ENCODE measurements at regions not wholly inside any gene's neighbourhood (a gene's known extent, or its start where the extent isn't known, plus 50 kb on each side); places are given as distances from the start of the nearest gene placed in this dataset.

DNA sequence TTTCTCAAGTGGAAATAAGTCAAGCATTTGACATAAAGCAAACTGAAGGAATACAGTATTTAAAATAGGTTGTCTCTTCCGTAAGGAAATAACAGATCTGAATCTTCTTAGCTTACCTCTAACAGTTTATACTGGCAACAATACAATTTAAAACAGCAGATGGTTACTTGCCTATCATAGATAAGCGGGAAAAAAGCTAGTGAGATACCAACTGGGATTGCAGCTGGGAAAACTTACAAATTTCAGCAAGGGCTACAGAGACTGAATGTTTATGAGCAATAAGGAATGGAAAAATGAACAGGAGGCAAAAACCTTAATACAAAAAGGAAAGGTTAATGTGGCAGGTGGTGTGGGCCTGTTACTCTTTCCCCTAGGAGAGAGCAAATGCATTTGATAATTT, 220.0 kb downstream of the RASSF9 start:
- no peak overlapping the region for H3K27ac ChIP-seq
- WGBS, 4 donors: 62 to 82% (median 72%) methylated on average over 2 of the region's 2 CpGs
- ATAC-seq (no peak), DNase-seq (no peak)
- H3K27me3 ChIP-seq: no peaks in the 10 kb centered on the region
- TF ChIP-seq, protein P1, sequence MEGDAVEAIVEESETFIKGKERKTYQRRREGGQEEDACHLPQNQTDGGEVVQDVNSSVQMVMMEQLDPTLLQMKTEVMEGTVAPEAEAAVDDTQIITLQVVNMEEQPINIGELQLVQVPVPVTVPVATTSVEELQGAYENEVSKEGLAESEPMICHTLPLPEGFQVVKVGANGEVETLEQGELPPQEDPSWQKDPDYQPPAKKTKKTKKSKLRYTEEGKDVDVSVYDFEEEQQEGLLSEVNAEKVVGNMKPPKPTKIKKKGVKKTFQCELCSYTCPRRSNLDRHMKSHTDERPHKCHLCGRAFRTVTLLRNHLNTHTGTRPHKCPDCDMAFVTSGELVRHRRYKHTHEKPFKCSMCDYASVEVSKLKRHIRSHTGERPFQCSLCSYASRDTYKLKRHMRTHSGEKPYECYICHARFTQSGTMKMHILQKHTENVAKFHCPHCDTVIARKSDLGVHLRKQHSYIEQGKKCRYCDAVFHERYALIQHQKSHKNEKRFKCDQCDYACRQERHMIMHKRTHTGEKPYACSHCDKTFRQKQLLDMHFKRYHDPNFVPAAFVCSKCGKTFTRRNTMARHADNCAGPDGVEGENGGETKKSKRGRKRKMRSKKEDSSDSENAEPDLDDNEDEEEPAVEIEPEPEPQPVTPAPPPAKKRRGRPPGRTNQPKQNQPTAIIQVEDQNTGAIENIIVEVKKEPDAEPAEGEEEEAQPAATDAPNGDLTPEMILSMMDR (IDR thresholded peaks at IDR 0.05): no peak
- TF ChIP-seq POLR2A (IDR thresholded peaks at IDR 0.05): no peak
- intact Hi-C loops (cut with DNase I): loop anchor here in 1 of 10 donors (10.0 kb wide), 1 partner anchor 109 kb away; no protein-coding TSS in a partner anchor
- no peaks in the 10 kb centered on the region for H3K4me1 ChIP-seq
- H3K36me3 ChIP-seq: no peaks in the 10 kb centered on the region
- H3K9me3 ChIP-seq: peaks cover 0 to 12% (median 0%) of the 10 kb centered on the region in 12 donors
- no peak overlapping the region for H3K4me3 ChIP-seq

DNA sequence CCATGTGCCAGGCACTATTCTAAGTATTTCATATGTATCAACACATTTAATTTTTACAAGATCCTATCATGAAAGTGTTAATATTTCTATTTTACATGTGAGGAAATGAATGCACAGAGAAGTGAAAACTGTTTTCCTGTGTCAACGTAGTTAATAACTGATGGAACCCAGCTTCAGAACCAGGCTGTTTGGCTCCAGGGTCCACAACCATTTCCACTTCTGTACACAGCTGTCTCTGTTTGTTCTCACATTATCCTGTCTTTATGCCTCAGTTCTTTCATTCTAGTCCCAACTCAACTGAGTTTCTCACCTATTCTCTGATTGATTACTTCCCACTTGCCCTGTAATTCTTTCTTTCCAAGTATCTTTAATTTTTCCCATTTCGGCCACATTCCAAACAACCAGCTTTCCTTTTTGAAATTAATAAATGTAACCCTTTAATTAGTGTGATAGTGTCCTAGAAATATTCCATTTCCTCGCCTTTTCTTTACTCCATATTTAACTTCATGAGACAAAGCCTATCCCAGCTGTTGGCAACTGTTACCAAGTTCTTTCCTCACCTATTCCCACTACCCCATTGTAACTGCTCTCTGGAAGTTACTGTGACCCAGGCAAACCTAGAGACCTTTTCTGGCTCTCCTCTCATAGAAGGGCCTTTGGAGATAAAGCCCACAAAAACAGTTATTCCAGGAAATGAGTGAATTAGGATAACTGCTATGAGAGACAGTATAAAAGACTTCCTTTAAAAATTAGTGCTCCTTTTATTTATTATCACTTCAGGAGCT, 218.7 kb downstream of the RASSF9 start:
- WGBS, 4 donors: 65 to 73% (median 67%) methylated on average over 3 of the region's 3 CpGs
- no peaks in the 10 kb centered on the region for H3K27me3 ChIP-seq
- intact Hi-C loops (cut with DNase I): loop anchor here in 1 of 10 donors (10.0 kb wide), 1 partner anchor 107 kb away; no protein-coding TSS in a partner anchor
- peaks cover 0 to 6% (median 0%) of the 10 kb centered on the region in 12 donors for H3K9me3 ChIP-seq
- H3K4me3 ChIP-seq: no peak overlapping the region
- H3K36me3 ChIP-seq: no peaks in the 10 kb centered on the region
- DNase-seq: no peak
- no peak overlapping the region for H3K27ac ChIP-seq
- H3K4me1 ChIP-seq: no peaks in the 10 kb centered on the region
- TF ChIP-seq POLR2A (IDR thresholded peaks at IDR 0.05): no peak
- TF ChIP-seq, protein P1 (IDR thresholded peaks at IDR 0.05): no peak
- ATAC-seq: no peak

DNA sequence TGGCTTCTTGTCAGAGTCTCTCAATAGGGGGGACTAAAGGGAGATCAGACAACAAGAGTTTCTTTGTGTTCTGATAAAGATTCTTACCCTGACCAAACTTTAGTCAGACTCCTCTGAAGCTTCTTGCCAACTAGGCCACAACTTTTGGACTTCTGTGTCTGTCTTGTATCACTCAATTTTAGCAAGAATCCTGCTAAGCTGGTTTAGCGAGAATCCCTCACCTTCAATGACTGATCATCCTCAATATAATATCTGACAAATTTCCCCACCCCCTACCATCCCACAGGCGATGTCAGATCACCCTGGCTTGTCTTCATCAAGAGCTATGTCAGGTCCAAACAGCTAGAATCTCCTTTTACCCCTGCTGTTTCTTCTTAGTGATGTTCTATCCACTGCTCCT, 215.2 kb downstream of the RASSF9 start:
- ATAC-seq (no peak), DNase-seq (no peak)
- no peak for TF ChIP-seq POLR2A (IDR thresholded peaks at IDR 0.05)
- TF ChIP-seq, protein P1 (IDR thresholded peaks at IDR 0.05): no peak
- WGBS, 4 donors: 73 to 89% (median 83%) methylated on average over 2 of the region's 2 CpGs
- Histone ChIP-seq H3K4me3 (no peak overlapping the region), H3K4me1 (peaks cover 0 to 4% (median 0%) of the 10 kb centered on the region in 12 donors), H3K36me3 (no peaks in the 10 kb centered on the region), H3K9me3 (no peaks in the 10 kb centered on the region), H3K27me3 (no peaks in the 10 kb centered on the region), H3K27ac (no peak overlapping the region)
- intact Hi-C loops (cut with DNase I): no loop called here

DNA sequence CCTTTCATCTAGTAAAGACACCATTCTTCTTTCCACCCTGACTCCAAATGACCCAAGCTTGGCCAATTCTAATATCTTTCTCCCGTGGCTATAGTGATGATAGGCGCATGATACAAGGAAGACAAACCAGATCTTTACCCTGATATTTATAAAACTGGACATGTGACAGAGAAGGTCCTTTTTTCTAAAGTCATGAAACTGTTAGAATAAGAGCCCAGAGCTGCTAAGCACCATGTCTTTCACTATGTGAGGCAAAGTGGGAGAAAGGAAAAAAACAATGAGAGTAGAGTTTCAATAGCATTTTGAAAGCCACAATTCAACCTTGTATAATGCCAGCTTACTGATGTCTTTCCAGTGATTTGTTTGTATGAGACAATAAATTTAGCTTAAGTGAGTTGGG, 212.4 kb downstream of the RASSF9 start:
- no peaks in the 10 kb centered on the region for H3K36me3 ChIP-seq
- DNase-seq (no peak), ATAC-seq (no peak)
- H3K4me3 ChIP-seq: no peak overlapping the region
- H3K27me3 ChIP-seq: no peaks in the 10 kb centered on the region
- H3K4me1 ChIP-seq: peaks cover 0 to 16% (median 0%) of the 10 kb centered on the region in 12 donors
- WGBS, 4 donors: 87 to 92% (median 91%) methylated on average over 2 of the region's 2 CpGs
- intact Hi-C loops (cut with DNase I): no loop called here
- no peak for TF ChIP-seq POLR2A (IDR thresholded peaks at IDR 0.05)
- H3K27ac ChIP-seq: no peak overlapping the region
- no peaks in the 10 kb centered on the region for H3K9me3 ChIP-seq
